HG03457 (cell line): ENCODE measurements at regions not wholly inside any gene's neighbourhood (a gene's known extent, or its start where the extent isn't known, plus 50 kb on each side); places are given as distances from the start of the nearest gene placed in this dataset.

Experiments used
- ATAC-seq: cut with Tn5 transposase; IDR thresholded peaks from one replicate; pipeline ENCODE4 v1.9.1; 2021; ENCODE audit warnings: moderate number of reproducible peaks; ENCODE audit not compliant: unreplicated experiment

GRCh38 chr14:101495284-101495683, 66.0 kb upstream of the DIO3 start:
- ATAC-seq: no peak

GRCh38 chr14:101495827-101496775, 65.2 kb upstream of the DIO3 start:
- no peak for ATAC-seq

- no peak for ATAC-seq
Measured at GRCh38 chr14:101496776-101497683, 64.3 kb upstream of the DIO3 start.

DNA sequence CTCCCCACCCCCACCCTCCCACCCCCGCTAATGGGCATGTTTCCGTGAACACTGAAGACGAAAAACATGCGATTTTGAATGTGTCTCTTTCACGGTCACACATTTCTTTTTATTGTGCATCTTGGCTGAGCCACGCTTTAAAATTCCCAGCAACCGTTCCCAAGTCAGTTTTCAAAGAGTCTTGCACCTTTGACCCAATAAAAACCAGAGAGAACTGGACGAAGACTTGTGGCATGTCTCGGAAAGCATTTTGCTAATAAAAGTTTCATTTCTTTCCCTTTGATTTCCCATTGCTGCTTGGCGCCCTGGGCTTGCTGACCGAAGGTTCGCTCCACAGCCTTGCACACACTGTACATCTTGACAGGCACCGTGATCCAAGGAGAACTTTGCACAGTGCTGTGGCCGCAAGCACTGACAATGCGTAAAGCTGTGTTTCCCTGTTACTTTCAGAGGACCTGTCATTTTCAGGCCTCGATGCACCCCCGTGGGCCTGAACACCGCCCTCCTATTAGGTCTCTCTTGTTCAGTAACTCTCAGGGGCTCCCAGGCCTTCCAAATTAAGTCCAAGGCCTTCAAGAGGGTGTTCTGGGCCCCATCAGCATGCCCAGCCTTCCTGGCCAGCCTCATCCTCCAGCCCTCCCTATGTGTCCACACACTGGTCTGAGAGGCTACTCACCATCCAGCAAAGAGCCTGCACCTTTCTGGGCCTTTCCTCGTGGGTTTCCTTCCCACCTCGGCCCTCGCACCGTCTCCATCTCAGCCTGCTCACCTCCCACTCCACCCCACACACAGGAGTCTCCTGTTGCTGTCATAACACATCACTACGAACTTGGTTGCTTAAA, 63.4 kb upstream of the DIO3 start:
- ATAC-seq: no peak

GRCh38 chr14:101498526-101498860, 62.8 kb upstream of the DIO3 start:
- ATAC-seq: no peak

DNA sequence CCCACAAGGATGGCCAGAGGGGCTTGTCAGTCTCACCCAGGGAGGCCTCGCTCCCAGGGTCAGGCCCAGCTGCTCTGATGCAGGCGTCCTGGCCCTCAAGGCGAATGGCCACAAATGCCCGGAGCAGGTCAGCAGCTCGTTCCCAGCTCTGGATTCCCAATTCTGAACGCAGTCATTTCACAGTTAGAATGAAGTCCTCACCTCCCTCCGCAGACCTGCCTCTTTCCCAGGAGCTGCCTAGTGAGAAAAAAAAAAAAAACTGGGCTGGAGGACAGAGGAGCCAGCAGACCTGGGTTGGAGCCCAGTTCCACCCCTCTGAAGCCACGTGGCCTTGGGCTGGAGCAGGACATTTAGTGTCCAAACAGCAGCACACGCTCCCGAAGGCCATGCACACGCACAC, 62.2 kb upstream of the DIO3 start:
- no peak for ATAC-seq

GRCh38 chr14:101499513-101499912, 61.8 kb upstream of the DIO3 start:
- ATAC-seq: no peak

DNA sequence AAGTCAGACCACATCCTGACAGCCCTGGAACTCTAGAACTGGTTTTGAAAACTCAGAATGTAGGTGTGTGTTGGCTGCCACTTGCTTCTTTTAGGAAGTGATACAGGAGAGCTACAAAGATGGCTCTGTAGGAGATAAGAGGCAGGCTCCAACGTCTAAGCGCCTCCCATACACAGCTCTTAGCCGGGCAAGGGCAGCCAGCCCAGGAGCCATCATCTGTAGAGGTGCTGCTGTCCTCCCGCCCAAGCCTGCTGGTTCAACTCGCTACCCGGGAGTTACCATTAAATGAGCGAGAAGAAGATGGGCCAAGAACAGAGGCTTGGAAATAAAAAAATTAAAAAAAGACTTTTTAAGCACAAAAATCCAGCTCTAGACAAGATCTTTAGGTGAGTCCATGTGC, 61.2 kb upstream of the DIO3 start:
- ATAC-seq: no peak

- no peak for ATAC-seq
Measured at GRCh38 chr14:101500681-101501080, 60.6 kb upstream of the DIO3 start.

DNA sequence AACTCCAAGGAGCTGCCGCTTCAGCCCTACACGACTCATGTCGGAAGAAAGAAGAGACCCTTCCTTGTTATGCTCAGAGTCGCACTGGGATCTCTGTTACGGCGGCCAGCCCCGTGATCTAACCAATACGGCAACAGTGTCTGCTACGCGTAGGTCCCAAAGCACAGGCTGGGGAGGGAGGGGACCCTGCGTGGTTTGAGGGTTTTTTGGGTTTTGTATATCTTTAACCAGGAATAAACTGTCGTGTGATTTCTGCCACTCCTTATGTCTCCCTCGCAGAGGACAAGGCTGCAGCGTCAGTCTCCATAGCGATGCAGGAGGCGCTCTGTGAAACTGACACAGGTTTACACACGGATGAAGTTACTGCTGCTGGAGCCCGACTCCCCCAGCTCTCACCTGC, 60.0 kb upstream of the DIO3 start:
- no peak for ATAC-seq

DNA sequence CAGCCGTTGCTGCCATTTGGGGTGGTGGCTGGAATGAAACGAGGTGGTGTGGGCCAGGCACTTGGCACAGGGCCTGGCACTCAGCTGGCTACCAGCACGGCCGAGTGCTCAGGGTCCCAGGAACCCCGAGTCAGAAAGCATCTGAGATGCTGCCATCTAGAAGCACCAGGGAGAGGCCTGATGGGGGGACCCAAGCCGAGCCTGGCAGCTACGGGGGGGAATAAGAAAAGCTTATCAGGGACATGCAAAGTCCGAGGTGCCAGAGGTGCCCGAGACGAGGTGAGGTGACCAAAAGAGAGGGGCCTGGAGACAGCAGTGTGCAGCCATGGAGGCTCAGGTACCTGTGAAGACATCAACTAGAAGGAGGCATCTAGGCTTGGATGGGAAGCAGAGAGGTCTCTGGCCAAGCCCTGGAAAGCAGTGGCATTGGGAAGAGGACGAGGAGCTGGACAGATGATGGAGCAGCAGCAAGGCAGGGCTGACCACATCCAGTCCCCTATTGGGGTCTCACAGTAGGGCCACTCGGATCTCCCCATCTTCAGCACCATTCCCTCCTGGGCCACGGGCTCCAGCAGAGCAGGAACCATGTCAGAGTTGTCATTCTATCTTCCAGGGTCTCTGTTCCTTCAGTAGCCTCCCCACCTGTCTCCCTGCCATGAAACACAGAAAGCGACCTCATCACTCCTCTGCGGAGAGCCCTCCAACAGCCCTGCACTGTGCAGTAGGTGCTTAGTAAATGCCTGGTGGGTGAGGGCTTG, 59.3 kb upstream of the DIO3 start:
- no peak for ATAC-seq

DNA sequence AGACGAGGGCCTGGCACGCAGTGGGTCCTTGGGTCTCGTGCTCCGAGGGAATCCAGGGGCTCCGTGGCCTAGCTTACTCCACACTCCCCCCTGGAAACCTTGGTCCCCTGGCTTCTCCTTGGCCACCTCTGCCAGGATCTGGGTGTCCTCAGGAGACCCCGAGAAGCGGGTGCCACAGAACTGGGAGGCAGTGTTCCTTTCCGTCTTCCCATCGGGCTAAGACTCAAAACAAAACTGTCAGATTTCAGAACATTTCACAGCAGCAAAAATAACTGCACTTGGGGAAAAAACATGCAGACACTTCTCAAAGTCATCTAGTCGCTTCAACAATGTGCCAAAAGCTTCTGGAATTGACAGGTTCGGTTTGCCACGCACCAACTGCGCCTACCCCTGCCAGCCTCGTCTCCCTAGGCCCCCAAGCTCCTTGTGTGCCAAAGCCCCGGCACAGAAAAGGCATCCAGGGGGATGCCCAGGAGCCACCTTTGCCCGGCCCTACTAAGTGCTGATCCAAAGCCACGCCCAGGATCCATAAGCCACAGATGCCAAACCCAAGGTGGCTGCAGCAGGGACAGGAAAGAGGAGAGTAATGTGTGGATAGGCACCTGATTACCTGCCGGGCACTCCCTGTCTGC, 58.4 kb upstream of the DIO3 start:
- ATAC-seq: no peak

DNA sequence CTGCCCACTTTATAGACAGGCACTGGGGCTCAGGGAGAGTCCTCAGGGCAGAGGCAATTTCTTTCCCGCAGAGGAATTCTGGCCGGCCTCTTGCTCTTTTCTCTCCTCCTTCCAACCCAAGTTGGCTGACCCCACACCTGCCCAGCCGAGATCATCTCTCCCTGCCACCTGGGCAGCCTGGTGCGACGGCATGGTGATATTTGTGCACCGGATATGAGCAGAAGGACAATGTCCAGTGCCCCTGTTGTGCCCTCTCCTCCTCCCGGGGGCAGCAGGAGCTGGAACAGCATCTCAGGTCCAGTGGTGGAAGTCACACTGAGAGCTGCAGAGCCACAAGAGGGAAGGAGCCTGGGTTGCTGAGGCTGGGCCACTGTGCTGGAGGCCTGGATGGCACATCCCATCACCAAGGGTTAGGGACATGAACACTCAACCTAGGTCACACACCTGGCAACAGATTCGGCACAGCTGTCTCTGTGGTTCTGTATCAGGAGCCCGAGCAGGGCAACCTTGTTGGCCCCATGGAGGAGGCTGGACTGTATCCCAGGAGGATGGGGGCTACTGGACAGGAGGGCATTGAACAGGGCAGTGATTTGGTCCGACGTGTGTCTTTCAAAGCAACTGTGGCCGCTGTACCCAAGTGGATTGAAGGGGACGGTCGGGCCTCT, 57.7 kb upstream of the DIO3 start:
- ATAC-seq: no peak

DNA sequence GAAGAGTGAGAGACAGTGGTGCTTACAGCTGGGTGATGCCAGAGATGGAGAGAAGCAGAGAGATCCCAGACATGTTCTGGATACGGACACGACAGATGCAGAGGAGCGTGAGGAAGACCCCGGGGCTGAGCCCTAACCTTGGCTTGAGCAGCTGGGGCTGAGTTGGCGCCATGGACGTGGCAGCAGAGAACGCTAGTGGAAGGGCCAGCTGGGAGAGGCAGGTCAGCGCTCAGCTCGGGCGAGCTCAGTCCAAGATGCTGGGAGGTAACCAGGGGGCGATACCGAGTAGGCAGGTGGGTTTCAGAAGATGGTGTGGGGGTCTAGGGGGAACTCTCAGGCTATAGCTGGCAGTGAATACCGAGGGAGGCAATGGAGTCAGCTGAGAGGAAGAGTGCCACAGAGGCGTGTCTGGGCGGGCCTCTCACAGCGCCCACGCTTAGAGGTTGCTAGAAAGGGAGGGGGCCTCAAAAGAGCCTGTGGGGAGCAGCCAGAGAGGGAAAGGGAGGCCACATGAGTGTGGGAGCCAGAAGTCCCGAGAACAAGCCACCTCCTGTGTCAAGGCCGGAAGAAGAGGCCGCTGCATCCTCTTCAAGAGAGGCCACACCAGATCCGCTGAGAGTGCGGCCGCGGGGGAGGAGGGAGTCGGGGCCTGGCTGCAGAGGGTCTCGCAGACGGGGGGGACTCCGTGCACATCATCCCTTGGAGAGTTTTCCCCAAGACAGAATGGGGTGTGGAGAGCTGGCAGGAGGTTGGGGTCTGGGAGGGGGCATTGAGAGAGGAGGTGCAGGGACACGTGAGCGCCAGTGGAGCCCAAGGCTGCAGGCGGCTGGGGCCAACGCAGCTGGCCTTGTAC, 57.0 kb upstream of the DIO3 start:
- no peak for ATAC-seq

DNA sequence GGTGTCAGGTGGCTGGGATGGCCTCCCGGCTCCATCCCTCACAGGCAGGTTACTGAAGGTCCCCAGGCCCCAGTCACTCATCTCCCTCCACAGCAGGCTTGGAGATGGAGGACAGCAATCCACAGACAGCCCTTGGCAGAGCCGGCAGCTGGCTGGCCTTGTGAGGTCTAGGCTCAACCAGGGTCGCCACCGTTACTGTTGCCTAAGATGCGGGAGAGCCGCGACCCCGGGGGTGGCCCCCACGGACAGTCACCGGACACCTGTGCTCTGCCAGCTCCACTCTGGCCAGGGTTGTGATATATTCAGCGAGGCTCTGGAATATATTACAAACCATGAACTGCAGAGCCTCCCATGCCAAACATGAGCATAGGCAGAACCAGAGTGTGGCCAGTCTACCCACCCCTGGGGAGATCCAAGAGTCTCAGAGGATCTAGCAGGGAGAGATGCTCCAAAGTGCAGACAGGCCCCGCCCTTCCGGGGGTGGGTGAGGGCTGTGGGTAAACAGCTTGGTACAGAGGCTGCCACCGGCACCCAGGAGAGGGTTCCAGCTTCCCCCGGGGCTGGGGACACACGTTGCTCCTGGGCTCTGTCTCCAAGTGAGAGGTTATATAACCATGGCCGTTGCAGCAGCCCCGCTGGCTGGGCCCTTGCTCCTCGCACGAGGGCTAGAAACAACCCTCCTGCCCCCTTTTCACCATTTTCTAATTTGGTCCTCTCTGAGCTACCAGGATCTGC, 55.9 kb upstream of the DIO3 start:
- ATAC-seq: no peak

- ATAC-seq: no peak
Measured at GRCh38 chr14:101506211-101506925, 54.9 kb upstream of the DIO3 start.
